ENCODE measurements at regions not wholly inside any gene's neighbourhood (a gene's known extent, or its start where the extent isn't known, plus 50 kb on each side); places are given as distances from the start of the nearest gene placed in this dataset.
A peak's percentile ranks its signal among the peaks of the same experiment; 100 is the strongest.

DNA sequence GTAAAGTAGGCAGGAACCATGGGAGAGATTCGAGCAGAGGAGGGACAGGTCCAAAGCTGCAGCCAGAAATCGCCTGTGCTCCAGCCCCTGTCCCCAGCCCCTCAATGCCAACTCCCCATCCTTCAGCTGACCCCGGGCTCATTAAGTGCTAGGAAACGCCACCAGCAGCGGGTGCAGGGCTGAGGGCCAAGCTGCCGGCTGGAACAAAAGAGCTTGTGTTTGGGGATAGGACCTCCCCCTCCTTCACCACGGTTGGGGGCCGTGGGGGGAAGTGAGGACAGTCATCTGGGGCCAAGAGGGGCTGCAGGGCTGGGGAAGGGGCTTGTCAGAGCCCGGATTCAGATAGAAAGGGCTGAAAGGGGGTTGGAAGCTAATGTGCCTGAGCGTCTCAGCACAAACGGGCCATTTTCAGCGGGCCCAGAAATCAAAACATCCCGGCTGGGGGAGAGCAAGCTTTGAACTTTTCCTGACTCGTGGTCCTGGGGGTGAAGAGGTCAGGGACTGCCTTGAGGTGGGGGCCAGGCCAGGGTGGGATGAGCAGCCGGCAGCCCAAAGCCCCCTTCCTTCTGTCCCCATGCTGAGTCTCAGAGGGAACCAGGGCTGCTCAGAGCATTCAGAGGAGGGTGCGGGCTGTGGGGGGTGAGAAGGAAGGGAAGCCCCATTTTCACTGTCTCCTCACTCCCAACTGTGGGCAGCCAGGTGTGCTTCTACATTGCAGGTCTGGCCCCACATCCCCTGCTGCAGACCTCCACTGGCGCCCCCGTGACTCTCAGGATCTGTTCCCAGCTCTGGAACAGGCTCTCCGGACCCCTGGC lies 69.4 kb upstream of the DAB2IP start (continued):
- TF ChIP-seq ARID5B (CRISPR knock-in tag; IDR thresholded peaks at IDR 0.05), result no peak
- TF ChIP-seq ZNF672 (CRISPR knock-in tag; IDR thresholded peaks at IDR 0.05), result no peak
- no peak for TF ChIP-seq SP140L (CRISPR knock-in tag; IDR thresholded peaks at IDR 0.05; ENCODE audit: borderline replicate concordance)
- no peak for TF ChIP-seq HNRNPH1 (optimal IDR thresholded peaks at IDR 0.05; ENCODE audit: low read depth, low read length)
- TF ChIP-seq ZNF253 (CRISPR knock-in tag; IDR thresholded peaks at IDR 0.05; ENCODE audit: borderline replicate concordance), result no peak
- TF ChIP-seq CEBPB (IDR thresholded peaks at IDR 0.05; ENCODE audit: borderline replicate concordance, low read depth, low read length), result no peak
- 0 out of 2 replicates have a peak, but pooled peaks have one; percentile 19 for TF ChIP-seq TCF7 (IDR thresholded peaks at IDR 0.05; ENCODE audit: low read depth)
- TF ChIP-seq HNRNPUL1 (IDR thresholded peaks at IDR 0.05; ENCODE audit: low read depth, low read length), result no peak
- TF ChIP-seq ZNF10 (CRISPR knock-in tag; IDR thresholded peaks at IDR 0.05; ENCODE audit: borderline replicate concordance, low read depth), result no peak
- TF ChIP-seq ZNF569 (CRISPR knock-in tag; IDR thresholded peaks at IDR 0.05; ENCODE audit: borderline replicate concordance), result no peak
- 0 out of 2 replicates have a peak, but pooled peaks have one; percentile 4 for TF ChIP-seq ZNF281 (CRISPR knock-in tag; IDR thresholded peaks at IDR 0.05; ENCODE audit: borderline replicate concordance)
- no peak for TF ChIP-seq PHF20 (CRISPR knock-in tag; IDR thresholded peaks at IDR 0.05)
- no peak for TF ChIP-seq ZNF407 (CRISPR knock-in tag; IDR thresholded peaks at IDR 0.05; ENCODE audit: not compliant biosample characterization)
